ENCODE measurements at regions not wholly inside any gene's neighbourhood (a gene's known extent, or its start where the extent isn't known, plus 50 kb on each side); places are given as distances from the start of the nearest gene placed in this dataset.

GRCh38 chr1:181424786-181425403, 58.4 kb upstream of the CACNA1E start:
- intact Hi-C loops (cut with DNase I; ENCODE audit: low total_unique reads), result loop anchor here (2.0 kb wide), 1 partner anchor 234 kb away; no protein-coding TSS in a partner anchor
- no peak overlapping the region for H3K27ac ChIP-seq
- peaks cover 0 to 7% (median 4%) of the 10 kb centered on the region in 4 donors for H3K4me1 ChIP-seq
- 0 to 17% methylated on average over 5 to 16 of the region's 16 CpGs for WGBS, 2 donors (ENCODE audit: low coverage in 1 of 2)
- H3K27me3 ChIP-seq, result peaks cover 11% of the 10 kb centered on the region
- peak; percentile 76 for DNase-seq
- H3K4me3 ChIP-seq, result no peak overlapping the region
- TF ChIP-seq EP300 (IDR thresholded peaks at IDR 0.05; ENCODE audit: low read depth) (no peak), CTCF (IDR thresholded peaks at IDR 0.05) (peak; percentile 93 to 99 (median 95)), POLR2A (IDR thresholded peaks at IDR 0.05) (no peak), POLR2AphosphoS5 (IDR thresholded peaks at IDR 0.05) (no peak)
- no peaks in the 10 kb centered on the region for H3K36me3 ChIP-seq
- no peaks in the 10 kb centered on the region for H3K9me3 ChIP-seq
- in situ Hi-C loops (cut with MboI; ENCODE audit: low pct_ligation_motif_present in 1 of 4, low pct_unique_long_range_greater_than_20kb in 1 of 4, low sequenced_read_pairs in 3 of 4), result loop anchor here (5.0 to 25.0 kb wide), 3 partner anchors 230 to 238 kb away; no protein-coding TSS in a partner anchor

- Histone ChIP-seq H3K27me3 (peaks cover 11% of the 10 kb centered on the region), H3K9me3 (no peaks in the 10 kb centered on the region), H3K4me3 (no peak overlapping the region), H3K4me1 (peaks cover 0 to 7% (median 4%) of the 10 kb centered on the region in 4 donors), H3K36me3 (no peaks in the 10 kb centered on the region), H3K27ac (no peak overlapping the region)
- intact Hi-C loops (cut with DNase I; ENCODE audit: low total_unique reads), result loop anchor here (2.0 kb wide), 1 partner anchor 235 kb away; no protein-coding TSS in a partner anchor
- TF ChIP-seq EP300 (IDR thresholded peaks at IDR 0.05; ENCODE audit: low read depth) (no peak), CTCF (IDR thresholded peaks at IDR 0.05) (no peak), POLR2AphosphoS5 (IDR thresholded peaks at IDR 0.05) (no peak), POLR2A (IDR thresholded peaks at IDR 0.05) (no peak)
- in situ Hi-C loops (cut with MboI; ENCODE audit: low pct_ligation_motif_present in 1 of 4, low pct_unique_long_range_greater_than_20kb in 1 of 4, low sequenced_read_pairs in 3 of 4), result loop anchor here in 1 of 4 donors (10.0 kb wide), 1 partner anchor 231 kb away; no protein-coding TSS in a partner anchor
- 62 to 73% methylated on average over 5 to 8 of the region's 8 CpGs for WGBS, 2 donors (ENCODE audit: low coverage in 1 of 2)
- DNase-seq, result no peak
These were observed 57.8 kb upstream of the CACNA1E start for GRCh38 chr1:181425566-181425965.

- Histone ChIP-seq H3K4me1 (peaks cover 0 to 7% (median 4%) of the 10 kb centered on the region in 4 donors), H3K9me3 (no peaks in the 10 kb centered on the region), H3K27ac (no peak overlapping the region), H3K36me3 (no peaks in the 10 kb centered on the region), H3K27me3 (peaks cover 6% of the 10 kb centered on the region), H3K4me3 (no peak overlapping the region)
- no peak for TF ChIP-seq EP300 (IDR thresholded peaks at IDR 0.05; ENCODE audit: low read depth)
- no peak for TF ChIP-seq POLR2AphosphoS5 (IDR thresholded peaks at IDR 0.05)
- no peak for TF ChIP-seq POLR2A (IDR thresholded peaks at IDR 0.05)
- TF ChIP-seq CTCF (IDR thresholded peaks at IDR 0.05), result no peak
- in situ Hi-C loops (cut with MboI; ENCODE audit: low pct_ligation_motif_present in 1 of 4, low pct_unique_long_range_greater_than_20kb in 1 of 4, low sequenced_read_pairs in 3 of 4) (loop anchor here in 1 of 4 donors (10.0 kb wide), 1 partner anchor 235 kb away; no protein-coding TSS in a partner anchor), intact Hi-C loops (cut with DNase I; ENCODE audit: low total_unique reads) (no loop called here)
- no peak for DNase-seq
- WGBS, 2 donors (ENCODE audit: low coverage in 1 of 2), result 92 to 98% methylated on average over 2 to 3 of the region's 3 CpGs
These were observed 53.9 kb upstream of the CACNA1E start for GRCh38 chr1:181429462-181429861.

- no peak for DNase-seq
- Histone ChIP-seq H3K4me3 (no peak overlapping the region), H3K27ac (no peak overlapping the region), H3K36me3 (no peaks in the 10 kb centered on the region), H3K4me1 (no peaks in the 10 kb centered on the region), H3K9me3 (no peaks in the 10 kb centered on the region), H3K27me3 (peaks cover 10% of the 10 kb centered on the region)
- in situ Hi-C loops (cut with MboI; ENCODE audit: low pct_ligation_motif_present in 1 of 4, low pct_unique_long_range_greater_than_20kb in 1 of 4, low sequenced_read_pairs in 3 of 4), result no loop called here
- TF ChIP-seq POLR2A (IDR thresholded peaks at IDR 0.05) (no peak), EP300 (IDR thresholded peaks at IDR 0.05; ENCODE audit: low read depth) (no peak), CTCF (IDR thresholded peaks at IDR 0.05) (no peak), POLR2AphosphoS5 (IDR thresholded peaks at IDR 0.05) (no peak)
- intact Hi-C loops (cut with DNase I; ENCODE audit: low total_unique reads), result no loop called here
- WGBS, 2 donors (ENCODE audit: low coverage in 1 of 2), result 72 to 81% methylated on average over 7 to 8 of the region's 8 CpGs
These were observed 53.1 kb upstream of the CACNA1E start for GRCh38 chr1:181430015-181430885.
